COLO829 (cell line): ENCODE measurements at regions not wholly inside any gene's neighbourhood (a gene's known extent, or its start where the extent isn't known, plus 50 kb on each side); places are given as distances from the start of the nearest gene placed in this dataset.

Experiments
- DNase-seq: peaks from one replicate; pipeline ENCODE4 v3.0.0; 2012; ENCODE audit warnings: low spot score

DNA sequence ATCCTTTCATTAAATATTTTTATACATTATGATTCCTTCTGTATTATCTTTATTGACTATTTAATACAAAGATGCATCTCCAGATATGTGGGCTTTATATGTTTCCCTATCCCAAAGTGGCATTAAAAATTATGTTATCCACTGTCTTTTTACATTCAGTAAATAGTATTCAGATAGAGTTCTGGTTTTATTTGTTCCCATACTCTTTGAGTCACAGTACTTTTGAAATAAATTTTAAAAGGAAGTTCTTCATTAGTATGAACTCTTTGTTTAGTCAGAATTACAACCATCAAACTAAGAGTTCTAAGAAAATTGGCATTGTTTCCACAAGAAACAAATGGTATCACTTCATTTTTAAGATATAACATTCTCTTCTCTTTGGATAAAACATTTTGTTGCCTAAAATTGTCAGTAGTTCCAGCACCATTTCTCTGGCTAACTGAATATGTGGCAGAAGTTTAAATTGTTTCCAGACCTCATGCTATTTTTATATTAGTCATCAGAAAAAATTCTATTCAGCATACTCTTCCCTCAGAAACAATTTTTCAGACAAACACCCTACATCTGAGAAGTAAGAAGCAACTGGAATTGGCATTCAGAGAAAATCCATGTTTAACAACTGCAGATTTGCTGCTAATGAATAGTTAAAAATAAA, 88.5 kb upstream of the COL5A2 start:
- no peak for DNase-seq

DNA sequence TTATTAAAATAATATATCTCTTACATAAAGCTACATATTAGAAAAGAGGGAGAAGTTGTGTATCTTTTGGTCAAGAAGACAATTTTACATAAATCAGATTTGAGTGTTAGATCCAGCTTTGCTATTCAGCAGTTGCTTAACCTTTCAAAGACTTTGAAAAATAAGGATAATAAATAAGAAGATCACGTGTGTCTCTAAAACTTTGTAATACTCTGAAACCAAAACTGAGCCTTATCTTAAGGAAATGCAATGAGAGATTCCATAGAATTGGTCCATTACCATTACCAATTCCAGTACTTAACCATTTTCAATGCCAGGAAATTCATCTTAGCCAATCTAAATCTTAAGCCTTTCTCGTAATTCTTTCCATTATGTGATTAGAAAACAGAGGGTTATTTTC, 89.2 kb upstream of the COL5A2 start:
- DNase-seq = no peak

DNA sequence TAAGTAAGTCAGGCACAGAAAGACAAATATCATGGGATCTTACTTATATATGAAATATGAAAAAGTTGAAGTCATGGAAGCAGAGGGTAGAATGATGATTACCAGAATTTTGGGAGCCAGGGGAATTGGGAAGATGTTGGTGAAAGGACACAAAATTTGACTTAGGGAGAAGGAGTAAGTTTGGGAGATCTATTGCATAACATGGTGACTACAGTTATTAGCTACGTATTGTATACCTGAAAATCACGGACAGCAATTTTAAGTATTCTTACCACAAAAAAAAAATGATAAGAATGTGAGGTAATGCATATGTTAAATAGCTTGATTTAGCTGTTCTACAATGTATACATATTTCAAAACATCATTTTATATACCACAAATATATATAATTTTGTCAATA, 94.2 kb upstream of the COL5A2 start:
- no peak for DNase-seq

DNA sequence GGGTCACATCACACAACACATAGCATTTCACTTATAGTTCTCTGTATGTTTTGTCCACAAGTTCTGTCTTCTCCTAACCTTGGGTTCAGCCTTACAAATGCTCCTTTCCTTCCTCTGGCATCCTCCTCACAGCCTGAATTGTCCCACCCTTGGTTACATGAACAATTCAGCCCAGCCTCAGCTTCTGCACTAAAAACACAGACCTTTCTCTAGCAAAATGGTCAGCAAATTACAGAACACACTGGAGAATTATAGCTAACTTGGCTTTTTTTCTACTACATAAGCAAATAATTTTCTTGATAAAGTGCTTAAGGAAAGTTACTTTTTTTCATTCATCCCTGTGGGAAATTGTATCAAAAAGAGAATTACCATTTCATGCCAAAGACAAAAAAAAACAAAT, 94.8 kb upstream of the COL5A2 start:
- DNase-seq = no peak

DNA sequence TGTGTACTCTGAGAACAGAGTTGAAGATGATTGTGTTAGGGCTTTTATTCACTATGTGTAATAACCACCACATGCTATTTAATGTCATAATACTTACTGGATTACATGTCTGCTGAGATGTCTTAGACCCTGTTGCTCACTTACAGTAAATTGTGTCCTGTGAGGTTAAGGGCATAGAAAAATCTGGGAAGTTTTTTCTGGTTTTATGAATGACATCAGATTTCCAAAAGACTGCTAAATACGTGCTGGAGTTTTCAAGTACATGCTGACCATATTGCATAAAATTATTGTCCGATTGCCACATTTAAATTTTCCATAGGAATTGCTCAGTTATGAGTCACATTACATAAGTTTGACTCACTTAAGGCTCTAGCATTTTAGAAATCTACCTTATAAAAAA, 96.7 kb upstream of the COL5A2 start:
- no peak for DNase-seq

DNA sequence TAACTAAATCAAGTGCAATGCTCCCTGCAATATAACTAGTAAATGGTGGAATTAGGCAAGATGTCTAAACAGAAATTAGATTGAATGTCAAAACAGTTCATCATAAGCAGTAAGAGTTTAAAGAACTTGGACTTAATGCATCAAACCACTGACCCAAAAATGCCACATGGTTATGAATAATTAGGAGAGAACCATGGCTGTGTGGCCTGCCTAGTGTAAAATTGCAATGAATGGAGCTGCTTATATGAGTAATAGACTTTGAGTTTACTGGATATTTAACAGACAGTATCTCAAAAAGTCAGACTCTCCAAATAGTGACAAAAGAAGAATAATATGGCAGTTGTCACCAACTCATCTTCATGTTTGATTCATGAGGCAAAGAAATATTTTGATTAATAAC, 101.6 kb upstream of the COL5A2 start:
- no peak for DNase-seq

DNA sequence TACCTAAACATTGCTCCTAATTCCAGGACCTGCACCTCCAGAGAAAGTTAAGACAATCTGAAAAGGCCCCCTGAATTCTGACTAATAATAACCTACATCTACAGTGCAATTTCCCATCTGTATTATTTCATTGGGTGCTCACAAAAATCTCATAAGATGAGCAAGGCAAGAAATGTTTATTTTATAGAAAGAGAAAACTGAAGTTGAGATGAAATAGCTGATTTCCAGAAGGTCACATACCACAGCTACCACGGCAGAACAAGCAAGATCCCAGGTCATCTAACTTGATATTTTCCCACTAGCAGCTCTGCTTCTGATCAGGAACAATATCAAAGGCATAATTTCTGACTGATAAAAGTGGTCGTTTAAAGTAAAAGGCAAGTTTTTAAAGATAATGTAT, 105.8 kb upstream of the COL5A2 start:
- no peak for DNase-seq

DNA sequence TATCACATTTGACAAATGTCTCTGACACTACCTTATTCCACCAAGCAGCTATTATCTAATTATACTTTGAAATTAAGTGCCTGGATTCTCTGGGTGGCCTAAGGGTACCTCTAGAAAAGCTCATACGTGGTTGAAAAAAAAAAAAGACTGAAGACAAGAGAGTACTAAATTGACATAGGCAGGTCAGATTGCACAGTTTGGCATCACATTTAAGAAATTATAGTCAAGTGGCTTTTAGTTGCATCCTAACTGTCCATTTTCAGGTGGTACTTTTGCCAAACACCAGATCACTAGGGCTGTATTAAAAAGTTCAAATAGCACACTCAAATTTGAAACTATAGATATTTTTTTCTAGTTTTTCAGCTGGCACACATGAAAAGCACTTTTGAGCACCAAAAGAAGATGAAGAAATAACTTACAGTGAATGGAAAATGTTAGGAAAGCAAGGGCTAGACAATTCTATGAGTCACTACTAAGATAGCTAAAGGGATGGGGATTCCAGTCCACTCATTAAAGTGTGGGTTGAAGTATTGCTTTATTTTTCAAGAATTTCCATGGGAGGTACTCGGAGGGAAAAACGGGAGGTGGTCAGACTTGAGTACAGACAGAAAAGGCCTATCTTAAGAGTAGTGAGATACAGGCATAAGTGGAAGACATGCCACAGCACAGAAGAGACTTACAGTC, 106.5 kb upstream of the COL5A2 start:
- DNase-seq = peak; percentile 28

DNA sequence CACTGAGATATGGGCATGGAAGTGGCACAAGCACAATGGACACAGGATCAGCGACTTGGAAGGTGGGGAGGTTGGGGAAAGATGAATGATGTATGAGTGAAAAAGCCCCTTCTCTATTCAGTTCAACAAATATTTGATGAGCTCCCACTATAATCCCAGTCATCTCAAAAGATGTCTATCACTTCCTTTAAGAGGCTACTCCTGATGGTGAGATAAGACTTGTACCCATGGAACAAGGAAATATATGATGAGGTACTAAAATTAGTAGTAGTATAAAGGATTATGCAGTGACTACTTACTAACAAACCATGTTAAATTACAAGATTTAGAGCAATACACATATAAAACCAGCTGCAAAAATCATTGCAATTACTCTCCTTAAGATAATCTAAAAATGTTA, 107.8 kb upstream of the COL5A2 start:
- no peak for DNase-seq

DNA sequence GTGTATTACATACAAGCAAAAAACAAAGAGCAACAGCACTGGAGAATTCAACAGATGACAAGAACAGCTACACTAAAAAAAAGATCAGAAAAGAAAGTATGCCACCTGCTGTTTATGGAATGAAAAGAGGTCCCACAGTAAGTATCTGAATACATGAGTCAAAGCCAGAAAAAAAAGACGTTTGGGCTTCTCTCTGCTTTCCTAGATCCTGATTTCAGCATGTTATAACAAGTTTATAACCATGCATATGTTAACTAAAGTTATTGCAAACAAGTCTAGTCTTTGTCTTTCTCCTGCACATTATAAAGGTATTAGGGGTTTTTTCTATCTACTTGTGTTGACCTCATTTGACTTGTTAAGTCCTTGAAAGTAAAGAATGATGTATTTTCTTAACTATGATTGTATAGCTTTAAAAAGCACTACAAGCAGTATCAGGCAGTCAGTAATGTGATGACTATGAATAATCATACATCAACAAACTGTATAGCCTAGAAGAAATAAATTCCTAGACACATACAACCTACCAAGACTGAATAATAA, 108.5 kb upstream of the COL5A2 start:
- DNase-seq = peak; percentile 37

DNA sequence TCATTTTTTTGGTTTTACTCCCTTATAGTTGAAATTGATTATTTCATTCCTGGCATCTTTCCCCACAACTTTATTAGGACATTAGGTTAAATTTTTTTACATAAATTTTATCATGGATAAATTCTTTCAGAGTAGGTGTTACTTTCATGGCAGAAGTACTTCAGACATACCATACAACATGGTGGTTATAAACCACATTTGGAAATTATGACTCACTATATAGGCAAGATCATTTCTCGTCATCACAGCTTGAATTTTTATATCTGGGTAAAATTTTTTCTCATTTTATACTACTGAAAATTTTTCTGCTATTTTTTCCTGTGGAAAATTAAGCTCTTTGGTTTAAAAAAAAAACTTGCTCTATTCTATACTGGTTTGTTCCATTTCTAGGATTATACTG, 111.9 kb upstream of the COL5A2 start:
- no peak for DNase-seq

DNA sequence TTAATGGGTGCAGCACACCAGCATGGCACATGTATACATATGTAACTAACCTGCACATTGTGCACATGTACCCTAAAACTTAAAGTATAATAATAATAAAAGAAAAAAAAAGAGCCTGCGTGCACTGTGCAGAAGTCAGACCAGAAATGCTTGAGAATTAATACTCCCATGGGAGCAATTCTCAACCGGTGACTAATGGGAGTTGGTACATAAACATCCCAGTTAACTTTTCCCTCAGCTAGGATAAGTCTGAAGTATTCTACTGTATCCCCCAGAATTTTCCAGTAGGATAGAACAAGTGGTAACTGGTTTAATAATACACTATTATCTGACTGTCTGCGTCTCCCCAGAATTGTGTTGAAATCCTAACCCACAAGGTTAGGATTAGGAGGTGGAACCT, 113.6 kb upstream of the COL5A2 start:
- DNase-seq = no peak

DNA sequence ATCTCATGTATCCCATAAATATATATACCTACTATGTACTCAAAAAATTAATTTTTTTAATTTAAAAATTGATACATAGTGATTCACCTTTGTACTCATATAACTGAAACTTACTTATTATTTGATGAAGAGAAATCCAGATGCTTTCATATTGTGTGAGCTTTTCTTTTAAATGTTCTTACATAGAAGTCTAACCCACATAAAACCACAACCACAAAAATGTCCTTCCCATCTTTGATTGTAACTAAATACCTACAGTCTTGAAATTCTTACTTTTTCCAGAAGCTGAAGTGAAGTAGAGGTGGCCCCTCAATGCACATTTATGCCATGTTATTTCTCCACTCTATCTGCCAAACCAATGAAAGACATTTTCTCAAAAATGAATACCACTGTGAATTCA, 117.9 kb upstream of the COL5A2 start:
- no peak for DNase-seq

DNA sequence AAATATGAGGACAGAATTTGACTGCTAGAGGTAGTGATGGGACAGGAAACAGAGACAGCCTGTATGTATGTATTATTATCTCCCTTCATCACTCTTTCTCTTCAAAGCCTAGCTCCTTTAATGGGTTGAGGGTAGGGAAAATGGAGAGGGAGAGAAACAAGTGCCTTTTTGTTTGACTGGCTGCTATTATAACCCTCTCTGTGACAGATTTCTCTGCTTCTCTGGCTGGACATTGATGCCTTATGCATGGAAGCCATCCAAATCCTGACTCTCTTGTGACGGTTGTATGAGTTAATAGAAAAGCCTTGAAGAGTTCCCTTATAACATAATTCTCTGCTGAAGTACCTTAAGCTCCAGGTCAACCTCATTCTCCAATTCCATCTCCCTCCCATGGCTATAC, 118.5 kb upstream of the COL5A2 start:
- peak; percentile 84 for DNase-seq

DNA sequence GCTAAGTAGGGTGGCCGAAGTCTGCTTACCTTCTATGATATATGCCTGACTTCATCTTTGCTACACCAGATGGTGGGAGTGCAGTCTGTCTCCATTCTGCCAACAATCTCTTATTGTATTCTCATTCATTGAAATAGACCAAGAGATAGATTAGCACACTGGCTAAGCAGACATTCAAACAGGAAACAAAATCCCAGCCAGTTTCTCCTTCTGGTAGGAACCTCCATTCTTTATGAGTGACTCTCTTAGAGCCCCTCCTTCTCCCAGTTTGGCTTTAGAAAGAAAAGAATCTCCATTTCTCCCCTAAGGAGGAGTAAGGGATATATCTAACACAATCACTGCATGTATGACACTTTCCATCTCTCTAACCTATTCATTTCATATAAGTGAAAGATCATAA, 118.9 kb upstream of the COL5A2 start:
- peak; percentile 52 for DNase-seq

DNA sequence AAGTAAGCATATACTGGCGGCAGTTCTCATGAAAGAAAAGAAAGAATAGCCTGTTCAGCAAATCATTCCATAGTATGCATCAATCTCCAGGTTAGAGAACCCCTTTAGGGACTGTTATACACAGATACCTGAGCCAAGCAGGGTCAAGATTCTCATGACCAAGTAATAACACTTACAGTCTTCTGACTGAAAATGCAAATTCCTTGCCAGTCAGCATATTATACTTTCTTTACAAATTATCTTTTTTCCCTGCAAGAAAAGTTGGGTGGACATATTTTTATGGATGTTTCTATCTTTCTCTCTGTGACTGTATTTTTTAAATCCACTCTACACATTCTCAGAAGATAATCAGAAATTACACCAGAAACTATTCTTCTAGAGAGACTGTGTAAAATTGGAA, 120.4 kb upstream of the COL5A2 start:
- DNase-seq = no peak

DNA sequence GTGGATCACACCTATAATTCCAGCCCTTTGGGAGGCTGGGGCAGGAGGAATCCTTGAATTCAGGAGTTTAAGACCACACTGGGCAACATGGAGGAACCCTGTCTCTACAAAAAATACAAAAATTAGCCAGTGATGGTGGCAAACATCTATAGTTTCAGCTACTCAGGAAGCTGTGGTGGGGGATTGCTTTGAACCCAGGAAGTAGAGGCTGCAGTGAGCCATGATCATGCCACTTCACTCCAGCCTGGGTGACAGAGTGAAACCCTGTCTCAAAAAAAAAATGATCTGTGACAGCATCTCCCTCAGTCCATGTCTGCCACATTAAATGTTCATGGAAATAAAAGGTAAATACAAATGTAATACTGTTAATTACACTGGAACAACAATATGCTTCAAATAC, 121.4 kb upstream of the COL5A2 start:
- DNase-seq = no peak

DNA sequence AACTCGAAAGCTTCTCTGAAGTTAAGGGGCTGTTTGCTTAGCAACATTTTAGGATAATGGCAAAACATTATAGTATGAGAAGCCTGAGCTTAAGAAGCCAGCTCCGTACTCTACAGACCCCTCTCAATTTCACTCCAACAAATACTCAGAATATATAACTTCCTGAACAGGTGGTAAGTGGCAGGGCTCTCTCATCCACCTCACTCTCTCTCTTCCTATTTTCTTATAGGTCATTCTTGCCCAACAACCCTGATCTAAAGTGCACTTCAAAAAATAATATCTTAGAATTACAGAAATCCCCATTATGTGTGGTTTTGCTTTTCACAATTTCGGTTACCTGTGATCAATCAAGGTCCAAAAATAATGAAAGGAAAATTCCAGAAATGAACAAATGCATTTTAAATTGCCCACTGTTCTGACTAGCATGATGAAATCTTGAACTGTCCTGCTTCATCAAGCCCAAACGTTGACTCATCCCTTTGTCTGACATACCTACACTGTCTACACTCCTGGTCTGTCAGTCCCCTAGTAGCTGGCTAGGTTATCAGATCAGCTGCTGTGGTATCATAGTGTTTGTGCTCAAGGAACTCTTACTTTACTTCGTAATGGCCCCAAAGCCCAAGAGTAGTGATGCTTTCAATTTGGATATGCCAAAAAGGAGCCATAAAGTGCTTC, 122.8 kb upstream of the COL5A2 start:
- no peak for DNase-seq

DNA sequence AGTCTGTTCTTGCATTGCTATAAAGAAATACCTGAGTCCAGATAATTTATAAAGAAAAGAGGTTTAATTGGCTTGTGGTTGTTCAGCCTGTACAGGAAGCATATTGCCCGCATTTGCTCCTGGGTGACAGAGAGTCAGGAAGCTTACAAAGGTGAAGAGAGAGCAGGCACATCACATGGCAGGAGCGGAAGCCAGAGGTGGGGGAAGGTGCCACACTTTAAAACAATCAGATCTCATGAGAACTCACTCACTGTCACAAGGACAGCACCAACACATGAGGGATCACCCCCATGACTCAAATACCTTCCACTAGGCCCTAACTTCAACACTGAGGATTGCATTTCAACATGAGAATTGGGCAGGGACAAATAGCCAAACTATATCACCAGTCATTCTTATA, 124.8 kb upstream of the COL5A2 start:
- no peak for DNase-seq

DNA sequence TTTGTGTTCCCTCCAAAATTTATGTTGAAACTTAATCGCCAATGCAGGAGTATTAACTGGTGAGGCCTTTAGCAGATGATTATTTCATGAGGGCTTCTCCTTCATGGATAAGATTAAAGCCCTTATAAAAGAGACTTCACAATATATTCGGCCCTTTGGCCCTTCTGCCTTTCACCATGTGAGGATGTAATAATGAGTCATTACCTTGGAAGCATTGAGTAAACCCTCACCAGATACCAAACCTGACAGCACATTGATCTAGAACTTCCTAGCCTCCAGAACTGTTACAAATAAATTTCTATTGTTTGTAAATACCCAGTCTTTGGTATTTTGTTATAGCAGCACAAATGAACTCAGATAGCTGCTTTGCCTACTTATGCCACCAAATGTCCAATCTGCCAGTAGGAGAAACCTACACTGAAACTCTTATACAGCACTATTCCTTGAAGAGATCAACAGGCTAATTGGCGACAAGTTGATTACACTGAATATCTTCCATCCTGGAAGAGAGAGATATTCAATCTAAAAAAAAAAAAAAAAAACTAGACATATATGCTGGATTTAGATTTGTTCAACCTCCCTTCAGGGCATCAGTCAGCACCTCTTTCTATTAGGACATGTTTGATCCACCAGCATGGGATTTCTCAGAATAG, 125.9 kb upstream of the COL5A2 start:
- no peak for DNase-seq

DNA sequence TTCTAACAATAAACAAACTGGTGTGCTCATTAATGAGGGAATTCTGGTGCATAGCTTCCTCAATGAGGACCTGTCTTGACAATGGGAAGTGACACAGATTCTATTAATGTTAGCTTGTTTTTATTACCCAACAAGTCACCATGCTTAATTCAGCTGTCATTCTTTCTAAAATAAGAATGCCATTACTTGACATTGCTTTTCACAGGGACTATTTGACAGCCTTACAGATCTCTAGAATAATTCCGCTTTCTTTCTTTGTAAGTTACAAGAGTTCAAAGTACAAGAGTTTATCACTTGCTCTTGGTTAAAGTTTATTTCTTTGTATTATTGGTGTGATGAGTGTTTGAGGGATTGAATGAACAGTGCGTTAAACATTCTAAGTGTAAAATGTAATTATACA, 127.0 kb upstream of the COL5A2 start:
- DNase-seq = no peak

DNA sequence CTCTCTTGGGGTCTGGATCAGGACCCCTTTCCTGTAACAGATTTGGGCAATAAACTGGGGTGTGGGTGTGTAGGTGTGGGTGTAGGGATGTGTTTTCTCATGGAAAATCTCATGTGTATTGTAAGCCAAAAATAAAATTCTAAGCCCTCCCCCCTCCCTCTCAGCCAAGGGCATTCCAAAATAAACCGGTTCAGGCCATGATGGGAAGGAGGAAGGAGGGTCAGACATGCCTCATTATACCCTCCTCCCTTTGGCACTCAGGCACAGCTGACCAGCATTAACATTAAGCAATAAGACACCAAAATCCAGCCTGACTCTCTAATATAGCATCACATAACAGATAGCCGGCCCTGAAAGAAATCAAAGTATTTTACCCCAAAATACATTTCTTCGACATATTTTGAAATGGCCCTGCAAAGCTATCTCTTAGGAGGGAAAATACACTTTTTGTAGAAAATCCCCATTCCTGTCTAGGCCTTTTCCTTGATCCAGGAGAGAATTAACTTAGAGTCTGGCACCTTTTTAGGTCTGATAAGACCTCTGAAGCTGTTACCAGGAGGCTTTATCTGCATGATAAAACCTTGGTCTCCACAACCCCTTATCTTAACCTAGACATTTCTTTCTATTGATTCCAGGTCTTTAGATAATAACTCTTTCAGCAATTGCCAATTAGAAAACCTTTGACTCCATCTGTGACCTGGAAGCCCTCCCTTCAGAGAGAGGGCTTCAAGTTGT, 128.7 kb upstream of the COL5A2 start:
- DNase-seq = no peak
